Endothelial cell of umbilical vein (primary cell): ENCODE measurements at regions not wholly inside any gene's neighbourhood (a gene's known extent, or its start where the extent isn't known, plus 50 kb on each side); places are given as distances from the start of the nearest gene placed in this dataset.

Experiments used
- CTCF ChIP-seq, 2 donors: IDR thresholded peaks; 1 replicate in 1 of 2; 2 replicates in 1 of 2; pipeline ENCODE4 v1.5.1; 2011; ENCODE audit warnings: low read length in 2 of 2, mild to moderate bottlenecking in 2 of 2, moderate library complexity in 2 of 2, control low read depth in 1 of 2, inconsistent platforms in 1 of 2, low read depth in 1 of 2; ENCODE audit not compliant: insufficient read depth in 1 of 2; ENCODE audit errors: extremely low read depth in 1 of 2
- EZH2 ChIP-seq: IDR thresholded peaks from 2 replicates; pipeline ENCODE4 v1.6.1; 2012; ENCODE audit warnings: borderline replicate concordance, low read depth, mild to moderate bottlenecking, moderate library complexity, low read length, inconsistent platforms; ENCODE audit not compliant: severe bottlenecking
- FOS ChIP-seq: IDR thresholded peaks from 2 replicates; pipeline ENCODE4 v1.6.1; 2011; ENCODE audit warnings: mild to moderate bottlenecking, low read length, moderate library complexity, borderline replicate concordance; ENCODE audit not compliant: insufficient read depth
- GATA2 ChIP-seq: IDR thresholded peaks from 2 replicates; pipeline ENCODE4 v1.7.0; 2011; ENCODE audit warnings: low read depth, mild to moderate bottlenecking, moderate library complexity, mixed read lengths, low read length; ENCODE audit not compliant: insufficient read length, insufficient read depth
- JUN ChIP-seq: IDR thresholded peaks from 2 replicates; pipeline ENCODE4 v1.6.1; 2011; ENCODE audit warnings: borderline replicate concordance, low read depth; ENCODE audit not compliant: insufficient read length, insufficient read depth
- MAX ChIP-seq: IDR thresholded peaks from 2 replicates; pipeline ENCODE4 v1.6.1; 2011; ENCODE audit not compliant: insufficient read depth, insufficient read length
- POLR2A ChIP-seq: IDR thresholded peaks from 2 replicates; pipeline ENCODE4 v1.6.1; 2012; ENCODE audit warnings: low read depth, mild to moderate bottlenecking, control low read depth, low read length
- POLR2AphosphoS5 ChIP-seq: IDR thresholded peaks from 2 replicates; pipeline ENCODE4 v1.6.1; 2012; ENCODE audit warnings: low read depth, mild to moderate bottlenecking, control low read depth, low read length, moderate library complexity; ENCODE audit not compliant: insufficient read depth

GRCh38 chr16:65426484-65426883, 304.6 kb upstream of the CDH11 start:
- TF ChIP-seq CTCF (IDR thresholded peaks at IDR 0.05; ENCODE audit: extremely low read depth in 1 of 2, insufficient read depth in 1 of 2, low read depth in 1 of 2, low read length in 2 of 2), result no peak
- no peak for TF ChIP-seq POLR2A
- TF ChIP-seq FOS, result no peak
- TF ChIP-seq GATA2, result no peak
- no peak for TF ChIP-seq JUN
- TF ChIP-seq MAX, result no peak
- TF ChIP-seq EZH2, result no peak
- no peak for TF ChIP-seq POLR2AphosphoS5
